WTC11 (cell line): ENCODE measurements at regions not wholly inside any gene's neighbourhood (a gene's known extent, or its start where the extent isn't known, plus 50 kb on each side); places are given as distances from the start of the nearest gene placed in this dataset.

Source experiments
- ATAC-seq: fragments of 200-7000 bp; cut with Tn5 transposase; 2 replicates; pipeline ENCODE4 v1.10.0; 2021; ENCODE audit warnings: mild to moderate bottlenecking, moderate library complexity
- CTCF ChIA-PET: fragments of 300-600 bp; sonication (Branson Sonifier 250); formaldehyde crosslinking; loops from one replicate; lab custom pipeline; 2021; ENCODE audit warnings: antibody characterized with exemption; lab: Charles Lee
- POLR2A ChIA-PET: fragments of 350-600 bp; sonication (Branson Sonifier 250); formaldehyde crosslinking; loops from one replicate; lab custom pipeline; 2021; ENCODE audit warnings: antibody characterized with exemption; lab: Charles Lee
- DNase-seq: peaks from one replicate; pipeline ENCODE4 v3.0.0; 2021; ENCODE audit warnings: low spot score
- H3K27ac Mint-ChIP-seq: 2 replicates; pipeline ENCODE4 v1.8.0; 2021; ENCODE audit warnings: mixed read lengths
- H3K27me3 Mint-ChIP-seq: 2 replicates; pipeline ENCODE4 v1.8.0; 2021; ENCODE audit warnings: low read depth, mild to moderate bottlenecking, moderate library complexity, mixed read lengths
- H3K36me3 Mint-ChIP-seq: 2 replicates; pipeline ENCODE4 v1.8.0; 2021; ENCODE audit warnings: mixed read lengths
- H3K4me1 Mint-ChIP-seq: 2 replicates; pipeline ENCODE4 v1.8.0; 2022; ENCODE audit warnings: mixed read lengths
- H3K4me3 Mint-ChIP-seq: 2 replicates; pipeline ENCODE4 v1.8.0; 2021; ENCODE audit warnings: mild to moderate bottlenecking, moderate library complexity, mixed read lengths
- H3K9me3 Mint-ChIP-seq: 2 replicates; pipeline ENCODE4 v1.8.0; 2021; ENCODE audit warnings: mixed read lengths
- ATF3 ChIP-seq: sonication (generic); formaldehyde crosslinking; conservative IDR thresholded peaks from 2 replicates; pipeline ENCODE4 v1.8.1; 2022; ENCODE audit warnings: mild to moderate bottlenecking, missing genetic modification reagents
- CBFB ChIP-seq: sonication (generic); formaldehyde crosslinking; IDR thresholded peaks from 2 replicates; pipeline ENCODE4 v1.8.1; 2022; ENCODE audit warnings: mild to moderate bottlenecking, low read depth, missing genetic modification reagents
- CREM ChIP-seq: sonication (generic); formaldehyde crosslinking; IDR thresholded peaks from 2 replicates; pipeline ENCODE4 v1.8.1; 2022; ENCODE audit warnings: mild to moderate bottlenecking, missing genetic modification reagents, moderate library complexity
- ELF4 ChIP-seq: sonication (generic); formaldehyde crosslinking; IDR thresholded peaks from 2 replicates; pipeline ENCODE4 v1.8.1; 2022; ENCODE audit warnings: low read depth, mild to moderate bottlenecking, moderate library complexity, missing genetic modification reagents
- ERG ChIP-seq: fragments of 250-450 bp; sonication (Bioruptor Pico); IDR thresholded peaks from 2 replicates; pipeline ENCODE4 v1.8.0; 2021; ENCODE audit warnings: mild to moderate bottlenecking
- FOXP1 ChIP-seq: sonication (generic); formaldehyde crosslinking; IDR thresholded peaks from 2 replicates; pipeline ENCODE4 v1.8.0; 2022; ENCODE audit warnings: missing genetic modification reagents, mild to moderate bottlenecking, moderate library complexity, borderline replicate concordance
- GABPB1 ChIP-seq: sonication (generic); formaldehyde crosslinking; IDR thresholded peaks from 2 replicates; pipeline ENCODE4 v1.8.1; 2023; ENCODE audit warnings: mild to moderate bottlenecking, missing genetic modification reagents
- JAZF1 ChIP-seq: fragments of 250-450 bp; sonication (Bioruptor Pico); IDR thresholded peaks from 2 replicates; pipeline ENCODE4 v1.9.0; 2021; ENCODE audit warnings: moderate library complexity, mild to moderate bottlenecking, inconsistent platforms
- JUN ChIP-seq: sonication (generic); formaldehyde crosslinking; IDR thresholded peaks from 2 replicates; pipeline ENCODE4 v1.8.0; 2023; ENCODE audit warnings: mild to moderate bottlenecking, missing genetic modification reagents
- KAT7 ChIP-seq: sonication (generic); formaldehyde crosslinking; IDR thresholded peaks from 2 replicates; pipeline ENCODE4 v1.8.1; 2023; ENCODE audit warnings: missing genetic modification reagents, mild to moderate bottlenecking, borderline replicate concordance
- MYBL2 ChIP-seq: sonication (generic); formaldehyde crosslinking; IDR thresholded peaks from 2 replicates; pipeline ENCODE4 v1.8.1; 2023; ENCODE audit warnings: mild to moderate bottlenecking, moderate library complexity, missing genetic modification reagents
- NFYB ChIP-seq: sonication (generic); formaldehyde crosslinking; conservative IDR thresholded peaks from 2 replicates; pipeline ENCODE4 v1.8.0; 2022; ENCODE audit warnings: low read depth, missing genetic modification reagents
- NR1H2 ChIP-seq: sonication (generic); formaldehyde crosslinking; IDR thresholded peaks from 2 replicates; pipeline ENCODE4 v1.9.0; 2021; ENCODE audit warnings: mild to moderate bottlenecking, moderate library complexity, missing genetic modification reagents
- PRRX2 ChIP-seq: fragments of 250-450 bp; sonication (Bioruptor Pico); IDR thresholded peaks from 2 replicates; pipeline ENCODE4 v1.8.0; 2021; ENCODE audit warnings: mild to moderate bottlenecking
- RORB ChIP-seq: fragments of 250-450 bp; sonication (Bioruptor Pico); IDR thresholded peaks from 2 replicates; pipeline ENCODE4 v1.9.0; 2021; ENCODE audit warnings: mild to moderate bottlenecking
- SMAD4 ChIP-seq: sonication (generic); formaldehyde crosslinking; IDR thresholded peaks from 2 replicates; pipeline ENCODE4 v1.8.0; 2022; ENCODE audit warnings: mild to moderate bottlenecking, missing genetic modification reagents
- SOX15 ChIP-seq: fragments of 250-450 bp; sonication (Bioruptor Pico); IDR thresholded peaks from 2 replicates; pipeline ENCODE4 v1.9.0; 2021; ENCODE audit warnings: mild to moderate bottlenecking
- STAT6 ChIP-seq: sonication (generic); formaldehyde crosslinking; conservative IDR thresholded peaks from 2 replicates; pipeline ENCODE4 v1.8.1; 2023; ENCODE audit warnings: mild to moderate bottlenecking, low read depth, missing genetic modification reagents, moderate library complexity
- TCF7 ChIP-seq: sonication (generic); formaldehyde crosslinking; IDR thresholded peaks from 2 replicates; pipeline ENCODE4 v1.8.0; 2022; ENCODE audit warnings: mild to moderate bottlenecking, low read depth, missing genetic modification reagents, moderate library complexity
- TP53 ChIP-seq: sonication (generic); formaldehyde crosslinking; IDR thresholded peaks from 2 replicates; pipeline ENCODE4 v1.8.1; 2023; ENCODE audit warnings: mild to moderate bottlenecking, missing genetic modification reagents
- ZBTB21 ChIP-seq: sonication (generic); formaldehyde crosslinking; IDR thresholded peaks from 2 replicates; pipeline ENCODE4 v1.8.1; 2023; ENCODE audit warnings: mild to moderate bottlenecking, missing genetic modification reagents, borderline replicate concordance
- ZNF219 ChIP-seq: sonication (generic); formaldehyde crosslinking; IDR thresholded peaks from 2 replicates; pipeline ENCODE4 v1.8.0; 2023; ENCODE audit warnings: missing genetic modification reagents, mild to moderate bottlenecking, borderline replicate concordance
- ZNF281 ChIP-seq: sonication (generic); formaldehyde crosslinking; IDR thresholded peaks from 2 replicates; pipeline ENCODE4 v1.8.0; 2023; ENCODE audit warnings: mild to moderate bottlenecking, missing genetic modification reagents
- ZNF512 ChIP-seq: sonication (generic); formaldehyde crosslinking; IDR thresholded peaks from 2 replicates; pipeline ENCODE4 v1.8.1; 2022; ENCODE audit warnings: missing genetic modification reagents, borderline replicate concordance
- TF ChIP-seq, protein P1 (sequence below): sonication (generic); formaldehyde crosslinking; IDR thresholded peaks from 2 replicates; pipeline ENCODE4 v1.8.1; 2023; ENCODE audit warnings: mild to moderate bottlenecking, moderate library complexity, missing genetic modification reagents
- TF ChIP-seq, protein P2 (sequence below): sonication (generic); formaldehyde crosslinking; IDR thresholded peaks from 2 replicates; pipeline ENCODE4 v1.8.0; 2022; ENCODE audit warnings: mild to moderate bottlenecking, missing genetic modification reagents

- TF ChIP-seq, protein P1, sequence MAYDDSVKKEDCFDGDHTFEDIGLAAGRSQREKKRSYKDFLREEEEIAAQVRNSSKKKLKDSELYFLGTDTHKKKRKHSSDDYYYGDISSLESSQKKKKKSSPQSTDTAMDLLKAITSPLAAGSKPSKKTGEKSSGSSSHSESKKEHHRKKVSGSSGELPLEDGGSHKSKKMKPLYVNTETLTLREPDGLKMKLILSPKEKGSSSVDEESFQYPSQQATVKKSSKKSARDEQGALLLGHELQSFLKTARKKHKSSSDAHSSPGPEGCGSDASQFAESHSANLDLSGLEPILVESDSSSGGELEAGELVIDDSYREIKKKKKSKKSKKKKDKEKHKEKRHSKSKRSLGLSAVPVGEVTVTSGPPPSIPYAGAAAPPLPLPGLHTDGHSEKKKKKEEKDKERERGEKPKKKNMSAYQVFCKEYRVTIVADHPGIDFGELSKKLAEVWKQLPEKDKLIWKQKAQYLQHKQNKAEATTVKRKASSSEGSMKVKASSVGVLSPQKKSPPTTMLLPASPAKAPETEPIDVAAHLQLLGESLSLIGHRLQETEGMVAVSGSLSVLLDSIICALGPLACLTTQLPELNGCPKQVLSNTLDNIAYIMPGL (CRISPR knock-in tag) = no peak
- no peak for TF ChIP-seq ZBTB21 (CRISPR knock-in tag)
- TF ChIP-seq SMAD4 (CRISPR knock-in tag) = no peak
- no peak for TF ChIP-seq STAT6 (CRISPR knock-in tag)
- TF ChIP-seq TP53 (CRISPR knock-in tag) = no peak
- no peak for TF ChIP-seq ELF4 (CRISPR knock-in tag)
- no peak for TF ChIP-seq GABPB1 (CRISPR knock-in tag)
- TF ChIP-seq PRRX2 (CRISPR knock-in tag) = no peak
- no peak for TF ChIP-seq TCF7
- TF ChIP-seq ZNF512 (CRISPR knock-in tag) = no peak
- no peak for TF ChIP-seq ATF3 (CRISPR knock-in tag)
- no peak for TF ChIP-seq JUN
- TF ChIP-seq JAZF1 = no peak
- TF ChIP-seq, all 79 proteins: peak for 0
Observed at GRCh38 chrX:134733591-134733990, 63.4 kb downstream of the PABIR2 start (continued).

GRCh38 chrX:134732676-134733075 lies 64.3 kb downstream of the PABIR2 start:
- Mint-ChIP-seq H3K27me3 (no peaks in the 10 kb centered on the region), H3K9me3 (no peaks in the 10 kb centered on the region), H3K27ac (no peak overlapping the region), H3K4me1 (peaks cover 27% of the 10 kb centered on the region), H3K4me3 (no peak overlapping the region), H3K36me3 (no peaks in the 10 kb centered on the region)
- ATAC-seq = no peak
- DNase-seq = no peak
- ChIA-PET POLR2A (no interaction called here), CTCF (no interaction called here)
- TF ChIP-seq TP53 (CRISPR knock-in tag) (no peak), ZNF281 (CRISPR knock-in tag) (no peak), NR1H2 (CRISPR knock-in tag) (no peak), CREM (CRISPR knock-in tag) (no peak), KAT7 (CRISPR knock-in tag) (no peak), JAZF1 (no peak), NFYB (no peak), ATF3 (CRISPR knock-in tag) (no peak), ZNF219 (CRISPR knock-in tag) (no peak), CBFB (no peak), SMAD4 (CRISPR knock-in tag) (no peak), ERG (CRISPR knock-in tag) (no peak), RORB (CRISPR knock-in tag) (no peak), MYBL2 (CRISPR knock-in tag) (no peak), SOX15 (CRISPR knock-in tag) (no peak), FOXP1 (CRISPR knock-in tag) (no peak)
- TF ChIP-seq, protein P2, sequence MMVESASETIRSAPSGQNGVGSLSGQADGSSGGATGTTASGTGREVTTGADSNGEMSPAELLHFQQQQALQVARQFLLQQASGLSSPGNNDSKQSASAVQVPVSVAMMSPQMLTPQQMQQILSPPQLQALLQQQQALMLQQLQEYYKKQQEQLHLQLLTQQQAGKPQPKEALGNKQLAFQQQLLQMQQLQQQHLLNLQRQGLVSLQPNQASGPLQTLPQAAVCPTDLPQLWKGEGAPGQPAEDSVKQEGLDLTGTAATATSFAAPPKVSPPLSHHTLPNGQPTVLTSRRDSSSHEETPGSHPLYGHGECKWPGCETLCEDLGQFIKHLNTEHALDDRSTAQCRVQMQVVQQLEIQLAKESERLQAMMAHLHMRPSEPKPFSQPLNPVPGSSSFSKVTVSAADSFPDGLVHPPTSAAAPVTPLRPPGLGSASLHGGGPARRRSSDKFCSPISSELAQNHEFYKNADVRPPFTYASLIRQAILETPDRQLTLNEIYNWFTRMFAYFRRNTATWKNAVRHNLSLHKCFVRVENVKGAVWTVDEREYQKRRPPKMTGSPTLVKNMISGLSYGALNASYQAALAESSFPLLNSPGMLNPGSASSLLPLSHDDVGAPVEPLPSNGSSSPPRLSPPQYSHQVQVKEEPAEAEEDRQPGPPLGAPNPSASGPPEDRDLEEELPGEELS (CRISPR knock-in tag) = no peak
